Uterus (tissue), 3 donors: ENCODE measurements at regions not wholly inside any gene's neighbourhood (a gene's known extent, or its start where the extent isn't known, plus 50 kb on each side); places are given as distances from the start of the nearest gene placed in this dataset.

Experiments
- DNase-seq, 2 donors: peaks; one replicate each; pipeline ENCODE4 v3.0.0-alpha.2; 2019 to 2020
- H3K27ac ChIP-seq, 2 donors: fragments of 200-600 bp; sonication (generic); 1 replicate in 1 of 2; 2 replicates in 1 of 2; pipeline ENCODE4 v1.5.1; 2016 to 2018
- H3K27me3 ChIP-seq, 2 donors: fragments of 200-600 bp; sonication (generic); one replicate each; pipeline ENCODE4 v1.5.1; 2018 to 2019; ENCODE audit warnings: control low read depth in 1 of 2
- H3K36me3 ChIP-seq, 2 donors: fragments of 200-600 bp; sonication (generic); one replicate each; pipeline ENCODE4 v1.5.1; 2019; ENCODE audit warnings: control low read depth in 1 of 2
- H3K4me1 ChIP-seq, 2 donors: fragments of 200-600 bp; sonication (generic); one replicate each; pipeline ENCODE4 v1.5.1; 2018 to 2019; ENCODE audit warnings: control low read depth in 1 of 2
- H3K4me3 ChIP-seq, 2 donors: fragments of 200-600 bp; sonication (generic); 1 replicate in 1 of 2; 2 replicates in 1 of 2; pipeline ENCODE4 v1.5.1; 2018 to 2019; ENCODE audit warnings: mild to moderate bottlenecking in 1 of 2
- H3K9me3 ChIP-seq, 2 donors: fragments of 200-600 bp; sonication (generic); one replicate each; pipeline ENCODE4 v1.5.1; 2019; ENCODE audit warnings: control low read depth in 1 of 2
- CTCF ChIP-seq, 4 experiments: fragments of 200-600 bp in 2 of 4; fragments of 450-650 bp in 2 of 4; sonication (generic) in 2 of 4; IDR thresholded peaks; one replicate each; pipeline ENCODE4 v1.5.1; 2016 to 2019; ENCODE audit warnings: antibody characterized with exemption in 4 of 4, mild to moderate bottlenecking in 2 of 4, moderate library complexity in 1 of 4
- POLR2A ChIP-seq, 2 donors: fragments of 450-650 bp; IDR thresholded peaks; one replicate each; pipeline ENCODE4 v1.6.1; 2016; ENCODE audit warnings: antibody characterized with exemption in 2 of 2, mild to moderate bottlenecking in 1 of 2, moderate library complexity in 1 of 2
- intact Hi-C: fragments of 100-400 bp; cut with DNase I; formaldehyde crosslinking; loops from one replicate; pipeline ENCODE4 v1.15.1; 2023; ENCODE audit warnings: low total_unique reads
- donor health status: DM: yes; HTN: yes; CAD: no.

GRCh38 chr4:83846193-83846830, 310.4 kb downstream of the GPAT3 start:
- TF ChIP-seq POLR2A (IDR thresholded peaks at IDR 0.05) (no peak), CTCF (IDR thresholded peaks at IDR 0.05) (no peak)
- no peak for DNase-seq
- intact Hi-C loops, result no loop called here
- H3K4me1 ChIP-seq, result no peaks in the 10 kb centered on the region
- peaks cover 0 to 4% of the 10 kb centered on the region in 2 donors for H3K27me3 ChIP-seq
- H3K9me3 ChIP-seq, result no peaks in the 10 kb centered on the region
- no peak overlapping the region for H3K27ac ChIP-seq
- H3K36me3 ChIP-seq, result no peaks in the 10 kb centered on the region
- H3K4me3 ChIP-seq, result no peak overlapping the region

- Histone ChIP-seq H3K27me3 (no peaks in the 10 kb centered on the region), H3K4me3 (no peak overlapping the region), H3K27ac (no peak overlapping the region), H3K9me3 (no peaks in the 10 kb centered on the region), H3K36me3 (no peaks in the 10 kb centered on the region), H3K4me1 (no peaks in the 10 kb centered on the region)
- DNase-seq, result no peak
- no peak for TF ChIP-seq CTCF (IDR thresholded peaks at IDR 0.05)
- TF ChIP-seq POLR2A (IDR thresholded peaks at IDR 0.05), result no peak
- intact Hi-C loops, result no loop called here
Measured at GRCh38 chr4:83839615-83840014, 303.7 kb downstream of the GPAT3 start.

GRCh38 chr4:83837614-83838308, 301.9 kb downstream of the GPAT3 start:
- no peaks in the 10 kb centered on the region for H3K27me3 ChIP-seq

GRCh38 chr4:83833920-83834319, 298.0 kb downstream of the GPAT3 start:
- intact Hi-C loops, result no loop called here

More at GRCh38 chr4:83837614-83838308, 301.9 kb downstream of the GPAT3 start:
- no peak for TF ChIP-seq POLR2A (IDR thresholded peaks at IDR 0.05)
- no peak for TF ChIP-seq CTCF (IDR thresholded peaks at IDR 0.05)
- intact Hi-C loops, result no loop called here
- DNase-seq, result no peak
- no peaks in the 10 kb centered on the region for H3K9me3 ChIP-seq
- H3K27ac ChIP-seq, result no peak overlapping the region
- H3K4me1 ChIP-seq, result no peaks in the 10 kb centered on the region
- no peak overlapping the region for H3K4me3 ChIP-seq
- H3K36me3 ChIP-seq, result no peaks in the 10 kb centered on the region

More at GRCh38 chr4:83833920-83834319, 298.0 kb downstream of the GPAT3 start:
- no peaks in the 10 kb centered on the region for H3K27me3 ChIP-seq
- TF ChIP-seq CTCF (IDR thresholded peaks at IDR 0.05), result no peak
- TF ChIP-seq POLR2A (IDR thresholded peaks at IDR 0.05), result no peak
- no peaks in the 10 kb centered on the region for H3K9me3 ChIP-seq
- no peaks in the 10 kb centered on the region for H3K36me3 ChIP-seq
- H3K27ac ChIP-seq, result no peak overlapping the region
- no peak overlapping the region for H3K4me3 ChIP-seq
- no peaks in the 10 kb centered on the region for H3K4me1 ChIP-seq
- no peak for DNase-seq
